B cell (primary cell): ENCODE measurements at regions not wholly inside any gene's neighbourhood (a gene's known extent, or its start where the extent isn't known, plus 50 kb on each side); places are given as distances from the start of the nearest gene placed in this dataset.
A peak's percentile ranks its signal among the peaks of the same experiment; 100 is the strongest.

Experiments used
- ATAC-seq: fragments of 200-7000 bp; cut with Tn5 transposase; one replicate; pipeline ENCODE4 v1.10.0; 2021; ENCODE audit warnings: low read depth, mild to moderate bottlenecking, moderate number of reproducible peaks, moderate library complexity
- CTCF ChIA-PET: fragments of 350-600 bp; sonication (Branson Sonifier 250); formaldehyde crosslinking; loops from one replicate; lab custom pipeline; 2021; ENCODE audit warnings: antibody characterized with exemption, inconsistent platforms; lab: Charles Lee
- POLR2A ChIA-PET: fragments of 350-600 bp; sonication (Branson Sonifier 250); formaldehyde crosslinking; loops from one replicate; lab custom pipeline; 2021; ENCODE audit warnings: antibody characterized with exemption; lab: Charles Lee
- DNase-seq: peaks from one replicate; pipeline ENCODE4 v3.0.0; 2013
- H2AFZ ChIP-seq: 2 replicates; pipeline ENCODE4 v1.6.1; 2012; ENCODE audit warnings: mild to moderate bottlenecking, low read depth, low read length; ENCODE audit not compliant: insufficient read depth, poor library complexity, severe bottlenecking
- H3K27ac ChIP-seq, 2 donors: 1 replicate in 1 of 2; 2 replicates in 1 of 2; pipeline ENCODE4 v1.5.1; 2012 to 2013; ENCODE audit warnings: low read length in 2 of 2, mild to moderate bottlenecking in 2 of 2, moderate library complexity in 1 of 2
- H3K27me3 ChIP-seq, 4 experiments: fragments of 200-600 bp in 1 of 4; sonication (generic) in 1 of 4; replicated peaks in 1 of 4; 1 replicate in 2 of 4; 2 replicates in 2 of 4; pipeline versions ENCODE4 v1.6.1 to v1.7.0; 2013 to 2016; ENCODE audit warnings: low read length in 3 of 4, mild to moderate bottlenecking in 2 of 4, mixed read lengths in 1 of 4, moderate library complexity in 1 of 4; ENCODE audit not compliant: insufficient read depth in 4 of 4, control insufficient read depth in 3 of 4; ENCODE audit errors: control extremely low read depth in 1 of 4
- H3K36me3 ChIP-seq, 2 experiments: replicated peaks in 1 of 2; 1 replicate in 1 of 2; 2 replicates in 1 of 2; pipeline versions ENCODE4 v1.6.1 to v1.7.1; 2013; ENCODE audit warnings: low read length in 1 of 2; ENCODE audit not compliant: insufficient read depth in 2 of 2, control insufficient read depth in 1 of 2; ENCODE audit errors: control extremely low read depth in 1 of 2, extremely low read depth in 1 of 2
- H3K4me1 ChIP-seq, 2 donors: fragments of 200-600 bp in 1 of 2; sonication (generic) in 1 of 2; 1 replicate in 1 of 2; 2 replicates in 1 of 2; pipeline versions ENCODE4 v1.5.1 to v1.6.1; 2013 to 2017; ENCODE audit warnings: low read length in 2 of 2; ENCODE audit not compliant: control insufficient read depth in 2 of 2, insufficient read depth in 2 of 2
- H3K4me2 ChIP-seq: replicated peaks from 2 replicates; pipeline ENCODE3; 2012; ENCODE audit warnings: mild to moderate bottlenecking, low read depth, low read length; ENCODE audit not compliant: poor library complexity, severe bottlenecking
- H3K4me3 ChIP-seq, 5 experiments: fragments of 200-600 bp in 1 of 5; sonication (generic) in 1 of 5; 1 replicate in 3 of 5; 2 replicates in 2 of 5; pipeline versions ENCODE4 v1.5.1 to v1.7.0; 2011 to 2016; ENCODE audit warnings: low read length in 4 of 5, mild to moderate bottlenecking in 4 of 5, low read depth in 2 of 5, control low read depth in 1 of 5, moderate library complexity in 1 of 5; ENCODE audit not compliant: insufficient read depth in 1 of 5; ENCODE audit errors: control extremely low read depth in 1 of 5, extremely low read depth in 1 of 5
- H3K79me2 ChIP-seq: fragments of 200-600 bp; sonication (generic); one replicate; pipeline ENCODE4 v1.6.0; 2016; ENCODE audit warnings: low read length; ENCODE audit not compliant: control insufficient read depth, insufficient read depth
- H3K9ac ChIP-seq: fragments of 200-600 bp; sonication (generic); 2 replicates; pipeline ENCODE4 v1.6.1; 2017; ENCODE audit warnings: mild to moderate bottlenecking, low read length, moderate library complexity
- H3K9me3 ChIP-seq, 3 donors: one replicate each; pipeline versions ENCODE4 v1.6.1 to v1.7.1; 2013; ENCODE audit warnings: low read length in 2 of 3; ENCODE audit not compliant: control insufficient read depth in 2 of 3, insufficient read depth in 1 of 3; ENCODE audit errors: control extremely low read depth in 1 of 3
- H4K20me1 ChIP-seq: 2 replicates; pipeline ENCODE4 v1.6.0; 2012; ENCODE audit warnings: mild to moderate bottlenecking, low read length; ENCODE audit not compliant: insufficient read depth, control insufficient read depth, poor library complexity, severe bottlenecking
- H3K27ac Mint-ChIP-seq: one replicate; pipeline ENCODE4 v1.8.0; 2021; ENCODE audit warnings: mixed read lengths
- H3K27me3 Mint-ChIP-seq: one replicate; pipeline ENCODE4 v1.8.0; 2021; ENCODE audit warnings: mixed read lengths
- H3K4me1 Mint-ChIP-seq: one replicate; pipeline ENCODE4 v1.8.0; 2021; ENCODE audit warnings: mixed read lengths
- H3K4me3 Mint-ChIP-seq: one replicate; pipeline ENCODE4 v1.8.0; 2021; ENCODE audit warnings: mixed read lengths
- H3K9me3 Mint-ChIP-seq: one replicate; pipeline ENCODE4 v1.8.0; 2022; ENCODE audit warnings: mixed read lengths; ENCODE audit not compliant: insufficient read depth
- EZH2 ChIP-seq: IDR thresholded peaks from 2 replicates; pipeline ENCODE4 v1.6.1; 2012; ENCODE audit warnings: borderline replicate concordance, low read depth, mild to moderate bottlenecking, moderate library complexity, low read length; ENCODE audit not compliant: insufficient read depth, poor library complexity, severe bottlenecking
- WGBS: methylation state at CpG from one replicate; pipeline ENCODE4 v1.1.5; 2013; ENCODE audit warnings: missing lambda C conversion rate; ENCODE audit not compliant: insufficient coverage; 5-methylcytosine and 5-hydroxymethylcytosine counted together
- intact Hi-C: fragments of 100-400 bp; cut with micrococcal nuclease; formaldehyde crosslinking; loops from one replicate; pipeline ENCODE4 v1.10.0; 2022
- TF ChIP-seq, protein P1 (sequence below): fragments of 200-600 bp; IDR thresholded peaks from one replicate; pipeline ENCODE4 v1.8.0; 2022; ENCODE audit warnings: antibody characterized with exemption, mild to moderate bottlenecking

DNA sequence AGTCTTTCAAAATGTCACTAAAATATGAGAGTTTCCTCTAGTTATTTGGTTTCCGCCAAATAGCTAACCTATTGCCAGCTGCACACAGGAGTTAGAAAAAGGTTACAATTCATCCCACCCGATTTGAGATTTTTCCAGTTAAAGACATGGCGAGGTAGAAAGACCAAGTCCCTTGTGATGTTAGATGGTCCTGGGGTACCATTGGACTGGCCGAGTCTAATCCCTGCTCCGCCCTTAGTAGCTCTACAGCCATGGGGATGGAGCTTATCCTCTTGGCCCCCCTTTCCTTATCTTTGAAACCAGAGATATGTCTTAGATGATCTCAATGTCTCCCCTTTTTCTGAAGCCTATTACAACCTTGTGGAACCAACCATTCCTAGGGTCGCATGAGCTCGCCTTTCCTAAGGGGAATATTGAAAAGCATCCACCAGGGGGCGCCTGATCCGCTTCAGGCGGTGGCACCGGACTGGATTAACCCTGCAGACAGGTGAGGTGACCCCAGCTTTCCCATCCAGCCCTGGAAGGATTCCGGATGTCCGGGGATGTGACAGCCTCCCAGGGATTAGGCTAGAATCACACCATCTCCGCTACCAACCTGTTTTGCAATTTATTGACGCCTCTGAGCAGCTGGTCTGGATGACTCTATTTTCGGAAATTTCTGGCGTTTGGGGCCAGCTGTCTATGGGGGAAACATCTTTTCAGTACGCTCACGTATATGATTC, 68.3 kb upstream of the SIM2 start:
- H3K27ac Mint-ChIP-seq, result no peak overlapping the region
- peaks cover 8% of the 10 kb centered on the region for H3K27me3 Mint-ChIP-seq
- H3K79me2 ChIP-seq, result no peaks in the 10 kb centered on the region
- ChIA-PET CTCF (interaction anchor here (0.6 to 2.3 kb wide), 17 partner anchors 9 to 1726 kb away, joined by 3 to 15 read pairs (median 4); no protein-coding TSS in a partner anchor), POLR2A (no interaction called here)
- no peaks in the 10 kb centered on the region for H3K36me3 ChIP-seq
- DNase-seq (peak; percentile 54), ATAC-seq (no peak)
- 44% methylated on average over 17 of the region's 19 CpGs for WGBS
- H3K4me1 Mint-ChIP-seq, result no peaks in the 10 kb centered on the region
- H3K4me3 ChIP-seq, result no peak overlapping the region
- no peak overlapping the region for H3K9ac ChIP-seq
- no peak overlapping the region for H3K4me3 Mint-ChIP-seq
- intact Hi-C loops, result loop anchor here (5.0 kb wide), 1 partner anchor 1727 kb away; no protein-coding TSS in a partner anchor
- H3K9me3 Mint-ChIP-seq, result peaks cover 4% of the 10 kb centered on the region
- H3K4me1 ChIP-seq, result no peaks in the 10 kb centered on the region
- H3K9me3 ChIP-seq, result peaks cover 0 to 7% (median 1%) of the 10 kb centered on the region in 3 donors
- no peak overlapping the region for H3K27ac ChIP-seq
- TF ChIP-seq, protein P1, sequence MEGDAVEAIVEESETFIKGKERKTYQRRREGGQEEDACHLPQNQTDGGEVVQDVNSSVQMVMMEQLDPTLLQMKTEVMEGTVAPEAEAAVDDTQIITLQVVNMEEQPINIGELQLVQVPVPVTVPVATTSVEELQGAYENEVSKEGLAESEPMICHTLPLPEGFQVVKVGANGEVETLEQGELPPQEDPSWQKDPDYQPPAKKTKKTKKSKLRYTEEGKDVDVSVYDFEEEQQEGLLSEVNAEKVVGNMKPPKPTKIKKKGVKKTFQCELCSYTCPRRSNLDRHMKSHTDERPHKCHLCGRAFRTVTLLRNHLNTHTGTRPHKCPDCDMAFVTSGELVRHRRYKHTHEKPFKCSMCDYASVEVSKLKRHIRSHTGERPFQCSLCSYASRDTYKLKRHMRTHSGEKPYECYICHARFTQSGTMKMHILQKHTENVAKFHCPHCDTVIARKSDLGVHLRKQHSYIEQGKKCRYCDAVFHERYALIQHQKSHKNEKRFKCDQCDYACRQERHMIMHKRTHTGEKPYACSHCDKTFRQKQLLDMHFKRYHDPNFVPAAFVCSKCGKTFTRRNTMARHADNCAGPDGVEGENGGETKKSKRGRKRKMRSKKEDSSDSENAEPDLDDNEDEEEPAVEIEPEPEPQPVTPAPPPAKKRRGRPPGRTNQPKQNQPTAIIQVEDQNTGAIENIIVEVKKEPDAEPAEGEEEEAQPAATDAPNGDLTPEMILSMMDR, result peak; percentile 73
- TF ChIP-seq EZH2, result no peak
- H2AFZ ChIP-seq, result no peak overlapping the region
- H4K20me1 ChIP-seq, result no peaks in the 10 kb centered on the region
- peaks cover 0 to 8% (median 0%) of the 10 kb centered on the region in 4 experiments for H3K27me3 ChIP-seq
- no peak overlapping the region for H3K4me2 ChIP-seq

DNA sequence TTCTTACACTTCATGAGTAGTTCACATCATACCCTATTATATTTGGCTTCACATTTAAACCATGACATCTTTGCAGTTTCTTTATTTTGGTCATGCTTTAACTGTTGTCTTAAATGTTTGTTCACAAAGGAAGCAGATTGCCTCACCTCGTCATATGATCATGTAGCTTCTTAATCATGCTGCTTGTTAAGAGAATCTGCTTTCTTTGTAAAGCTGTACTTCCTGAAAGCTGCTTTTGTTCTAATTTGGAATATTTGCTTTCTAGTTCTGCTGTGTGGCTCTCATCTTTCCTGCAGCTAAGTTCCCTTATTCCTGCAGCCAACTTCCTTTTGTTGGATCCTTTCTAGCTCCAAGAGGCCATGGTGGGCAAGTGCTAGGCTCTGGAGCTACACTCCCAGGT, 62.9 kb upstream of the SIM2 start:
- intact Hi-C loops, result no loop called here
- ChIA-PET CTCF (interaction anchor here (1.2 kb wide), 1 partner anchor 12 kb away, joined by 5 read pairs; no protein-coding TSS in a partner anchor), POLR2A (no interaction called here)
- ATAC-seq (no peak), DNase-seq (no peak)
- H3K4me3 Mint-ChIP-seq, result no peak overlapping the region
- H3K27me3 ChIP-seq, result peaks cover 0 to 1% (median 0%) of the 10 kb centered on the region in 4 experiments
- no peak overlapping the region for H3K27ac ChIP-seq
- peaks cover 2 to 11% (median 9%) of the 10 kb centered on the region in 3 donors for H3K9me3 ChIP-seq
- no peaks in the 10 kb centered on the region for H3K4me1 Mint-ChIP-seq
- H3K9me3 Mint-ChIP-seq, result peaks cover 4% of the 10 kb centered on the region
- H3K36me3 ChIP-seq, result no peaks in the 10 kb centered on the region
- H3K4me2 ChIP-seq, result no peak overlapping the region
- no peaks in the 10 kb centered on the region for H3K79me2 ChIP-seq
- TF ChIP-seq, protein P1, result no peak
- TF ChIP-seq EZH2, result no peak
- H3K4me1 ChIP-seq, result no peaks in the 10 kb centered on the region
- H3K27ac Mint-ChIP-seq, result no peak overlapping the region
- 60% methylated on average over 1 of the region's 1 CpG for WGBS
- no peak overlapping the region for H2AFZ ChIP-seq
- H3K9ac ChIP-seq, result no peak overlapping the region
- H3K27me3 Mint-ChIP-seq, result peaks cover 4% of the 10 kb centered on the region
- no peaks in the 10 kb centered on the region for H4K20me1 ChIP-seq
- H3K4me3 ChIP-seq, result no peak overlapping the region
